Adrenal gland (tissue), 9 donors: ENCODE measurements at regions not wholly inside any gene's neighbourhood (a gene's known extent, or its start where the extent isn't known, plus 50 kb on each side); places are given as distances from the start of the nearest gene placed in this dataset.

Experiments
- DNase-seq, 7 donors: peaks; one replicate each; pipeline ENCODE4 v3.0.0-alpha.2; 2019 to 2020
- H3K27ac ChIP-seq, 5 donors: fragments of 200-600 bp; sonication (generic) in 4 of 5; 1 replicate in 3 of 5; 2 replicates in 2 of 5; pipeline versions ENCODE4 v1.5.1 to v1.8.0; 2016 to 2020; ENCODE audit warnings: mild to moderate bottlenecking in 1 of 5
- H3K27me3 ChIP-seq: fragments of 200-600 bp; 2 replicates; pipeline ENCODE4 v1.8.0; 2021
- H3K36me3 ChIP-seq, 2 donors: fragments of 200-600 bp; replicated peaks in 1 of 2; 1 replicate in 1 of 2; 2 replicates in 1 of 2; pipeline versions ENCODE4 v1.5.1 to v1.8.0; 2018 to 2022
- H3K4me1 ChIP-seq, 2 donors: fragments of 200-600 bp; replicated peaks in 1 of 2; 1 replicate in 1 of 2; 2 replicates in 1 of 2; pipeline versions ENCODE4 v1.5.1 to v1.8.0; 2018 to 2021
- H3K4me3 ChIP-seq, 4 donors: fragments of 200-600 bp; sonication (generic) in 3 of 4; one replicate each; pipeline ENCODE4 v1.5.1; 2016 to 2018
- H3K9me3 ChIP-seq, 3 donors: fragments of 200-600 bp; sonication (generic) in 1 of 3; replicated peaks in 1 of 3; 1 replicate in 2 of 3; 2 replicates in 1 of 3; pipeline versions ENCODE4 v1.5.1 to v1.8.0; 2016 to 2021
- CTCF ChIP-seq, 6 experiments: fragments of 450-650 bp in 4 of 6; fragments of 200-600 bp in 2 of 6; sonication (generic) in 1 of 6; IDR thresholded peaks; 1 replicate in 5 of 6; 2 replicates in 1 of 6; pipeline versions ENCODE4 v1.5.1 to v1.8.0; 2016 to 2021; ENCODE audit warnings: antibody characterized with exemption in 6 of 6, mild to moderate bottlenecking in 2 of 6, moderate library complexity in 1 of 6
- POLR2A ChIP-seq, 2 donors: fragments of 450-650 bp; IDR thresholded peaks; one replicate each; pipeline ENCODE4 v1.6.1; 2017; ENCODE audit warnings: antibody characterized with exemption in 2 of 2, mild to moderate bottlenecking in 2 of 2, moderate library complexity in 1 of 2
- WGBS, 4 donors: extraction: QIAGEN DNeasy Blood & Tissue Kit in 2 of 4; methylation state at CpG; one replicate each; pipeline versions ENCODE4 v1.1.5 to v1.1.7; 2013 to 2017; 5-methylcytosine and 5-hydroxymethylcytosine counted together
- intact Hi-C, 2 donors: fragments of 100-400 bp; cut with DNase I; formaldehyde crosslinking; loops; one replicate each; pipeline versions ENCODE4 v1.14.1 to v1.15.0; 2022 to 2023
- donor health status: healthy with polysubstance abuse.
- donor health status: Bipolar disorder and iron deficiency.
- donor health status: DM: yes; HTN: yes; CAD: no.
- donor health status: DM: no; HTN: no; CAD: no.
- donor health status: DM: no; HTN: no; CAD: no.

GRCh38 chr20:56975838-56976237, 290.6 kb downstream of the BMP7 start:
- WGBS, 4 donors = 66 to 80% (median 76%) methylated on average over 2 of the region's 2 CpGs
- Histone ChIP-seq H3K4me3 (no peak overlapping the region), H3K9me3 (no peaks in the 10 kb centered on the region), H3K27ac (no peak overlapping the region), H3K36me3 (no peaks in the 10 kb centered on the region), H3K4me1 (no peaks in the 10 kb centered on the region), H3K27me3 (peaks cover 26% of the 10 kb centered on the region)
- DNase-seq = no peak
- TF ChIP-seq CTCF (IDR thresholded peaks at IDR 0.05) = no peak
- no peak for TF ChIP-seq POLR2A (IDR thresholded peaks at IDR 0.05)
- intact Hi-C loops = loop anchor here in 1 of 2 donors (10.0 kb wide), 1 partner anchor 421 kb away; no protein-coding TSS in a partner anchor

GRCh38 chr20:56976336-56976735, 290.1 kb downstream of the BMP7 start:
- no peaks in the 10 kb centered on the region for H3K9me3 ChIP-seq
- no peak overlapping the region for H3K4me3 ChIP-seq
- 49 to 75% (median 71%) methylated on average over 7 to 10 of the region's 10 CpGs for WGBS, 4 donors
- no peak for DNase-seq
- no peak overlapping the region for H3K27ac ChIP-seq
- no peaks in the 10 kb centered on the region for H3K4me1 ChIP-seq
- TF ChIP-seq POLR2A (IDR thresholded peaks at IDR 0.05) (no peak), CTCF (IDR thresholded peaks at IDR 0.05) (no peak)
- intact Hi-C loops = loop anchor here in 1 of 2 donors (10.0 kb wide), 1 partner anchor 422 kb away; no protein-coding TSS in a partner anchor
- no peaks in the 10 kb centered on the region for H3K36me3 ChIP-seq
- H3K27me3 ChIP-seq = peaks cover 26% of the 10 kb centered on the region

GRCh38 chr20:56978475-56978874, 288.0 kb downstream of the BMP7 start:
- TF ChIP-seq POLR2A (IDR thresholded peaks at IDR 0.05) = no peak
- TF ChIP-seq CTCF (IDR thresholded peaks at IDR 0.05) = no peak
- H3K4me1 ChIP-seq = no peaks in the 10 kb centered on the region
- no peaks in the 10 kb centered on the region for H3K36me3 ChIP-seq
- no peaks in the 10 kb centered on the region for H3K9me3 ChIP-seq
- H3K4me3 ChIP-seq = no peak overlapping the region
- no peak for DNase-seq
- no peak overlapping the region for H3K27ac ChIP-seq
- peaks cover 18% of the 10 kb centered on the region for H3K27me3 ChIP-seq
- intact Hi-C loops = loop anchor here in 1 of 2 donors (10.0 kb wide), 1 partner anchor 424 kb away; no protein-coding TSS in a partner anchor
- WGBS, 4 donors = 73 to 79% (median 78%) methylated on average over 13 of the region's 13 CpGs

- WGBS, 4 donors = 57 to 72% (median 69%) methylated on average over 4 to 5 of the region's 5 CpGs
- DNase-seq = no peak
- no peaks in the 10 kb centered on the region for H3K9me3 ChIP-seq
- TF ChIP-seq POLR2A (IDR thresholded peaks at IDR 0.05) (no peak), CTCF (IDR thresholded peaks at IDR 0.05) (no peak)
- no peak overlapping the region for H3K4me3 ChIP-seq
- H3K27me3 ChIP-seq = peaks cover 18% of the 10 kb centered on the region
- intact Hi-C loops = loop anchor here in 1 of 2 donors (10.0 kb wide), 1 partner anchor 424 kb away; no protein-coding TSS in a partner anchor
- H3K27ac ChIP-seq = no peak overlapping the region
- no peaks in the 10 kb centered on the region for H3K4me1 ChIP-seq
- no peaks in the 10 kb centered on the region for H3K36me3 ChIP-seq
Measured at GRCh38 chr20:56979125-56979524, 287.3 kb downstream of the BMP7 start.
